H1 (cell line): ENCODE measurements at regions not wholly inside any gene's neighbourhood (a gene's known extent, or its start where the extent isn't known, plus 50 kb on each side); places are given as distances from the start of the nearest gene placed in this dataset.
A peak's percentile ranks its signal among the peaks of the same experiment; 100 is the strongest.

ENCODE experiments used
- CTCF ChIA-PET: fragments of 300-600 bp; sonication (Branson Sonifier 250); formaldehyde crosslinking; loops from one replicate; lab custom pipeline; 2021; ENCODE audit not compliant: partially characterized antibody; lab: Charles Lee
- POLR2A ChIA-PET: fragments of 300-600 bp; sonication (Branson Sonifier 250); formaldehyde crosslinking; loops from one replicate; lab custom pipeline; 2021; ENCODE audit warnings: inconsistent platforms; ENCODE audit not compliant: partially characterized antibody; lab: Charles Lee
- DNase-seq, 2 experiments: peaks; one replicate each; pipeline versions ENCODE4 v3.0.0 to v3.0.0-alpha.2; 2010 to 2022; ENCODE audit warnings: low spot score in 2 of 2, low read depth in 1 of 2, mixed read lengths in 1 of 2
- FAIRE-seq: peaks from 2 replicates; lab custom pipeline; 2011; peaks lifted over from hg19 to GRCh38; lab: Jason Lieb, UNC
- H2AFZ ChIP-seq: 2 replicates; pipeline ENCODE4 v1.8.1; 2012; ENCODE audit warnings: low read length, inconsistent platforms
- H2AK5ac ChIP-seq: 2 replicates; pipeline ENCODE4 v1.6.1; 2013; ENCODE audit warnings: low read depth, low read length
- H2BK120ac ChIP-seq: replicated peaks from 2 replicates; pipeline ENCODE3; 2013; ENCODE audit warnings: low read depth, low read length, inconsistent platforms
- H2BK12ac ChIP-seq: 2 replicates; pipeline ENCODE4 v1.6.1; 2013; ENCODE audit warnings: low read depth, low read length
- H2BK15ac ChIP-seq: 2 replicates; pipeline ENCODE4 v1.6.1; 2013; ENCODE audit warnings: low read length
- H2BK20ac ChIP-seq: 2 replicates; pipeline ENCODE4 v1.6.1; 2013; ENCODE audit warnings: low read length
- H2BK5ac ChIP-seq: 2 replicates; pipeline ENCODE4 v1.6.1; 2013; ENCODE audit warnings: low read depth, low read length
- H3K14ac ChIP-seq: 2 replicates; pipeline ENCODE4 v1.6.1; 2013; ENCODE audit warnings: inconsistent platforms; ENCODE audit not compliant: insufficient read length
- H3K18ac ChIP-seq: 2 replicates; pipeline ENCODE4 v1.6.1; 2013; ENCODE audit warnings: low read length; ENCODE audit errors: extremely low read depth
- H3K23ac ChIP-seq: 2 replicates; pipeline ENCODE4 v1.6.1; 2013; ENCODE audit warnings: inconsistent platforms; ENCODE audit not compliant: insufficient read length
- H3K23me2 ChIP-seq: 2 replicates; pipeline ENCODE4 v1.6.1; 2013; ENCODE audit warnings: low read depth, low read length
- H3K27ac ChIP-seq: 2 replicates; pipeline ENCODE4 v1.6.1; 2011; ENCODE audit warnings: low read depth, low read length, inconsistent platforms
- H3K27me3 ChIP-seq, 4 experiments: replicated peaks in 1 of 4; 1 replicate in 1 of 4; 2 replicates in 3 of 4; pipeline versions ENCODE4 v1.6.1 to v1.8.1; 2011 to 2013; ENCODE audit warnings: low read length in 3 of 4, mild to moderate bottlenecking in 3 of 4, inconsistent platforms in 2 of 4, mixed read lengths in 2 of 4, moderate library complexity in 1 of 4; ENCODE audit not compliant: control insufficient read depth in 3 of 4, insufficient read depth in 3 of 4; ENCODE audit errors: extremely low read depth in 1 of 4
- H3K36me3 ChIP-seq, 4 experiments: 2 replicates each; pipeline versions ENCODE4 v1.6.1 to v1.8.1; 2011 to 2013; ENCODE audit warnings: mild to moderate bottlenecking in 4 of 4, low read length in 3 of 4, moderate library complexity in 2 of 4, control low read depth in 1 of 4, inconsistent platforms in 1 of 4; ENCODE audit not compliant: insufficient read depth in 4 of 4, control insufficient read depth in 2 of 4
- H3K4ac ChIP-seq: replicated peaks from 2 replicates; pipeline ENCODE3; 2013; ENCODE audit warnings: low read length, low read depth, mixed read lengths, inconsistent platforms; ENCODE audit not compliant: insufficient read length
- H3K4me1 ChIP-seq, 4 experiments: replicated peaks in 1 of 4; 1 replicate in 1 of 4; 2 replicates in 3 of 4; pipeline versions ENCODE4 v1.6.1 to v1.8.1; 2011 to 2013; ENCODE audit warnings: low read length in 3 of 4, inconsistent platforms in 2 of 4, mixed read lengths in 1 of 4; ENCODE audit not compliant: insufficient read depth in 4 of 4, control insufficient read depth in 3 of 4
- H3K4me2 ChIP-seq, 2 experiments: 2 replicates each; pipeline versions ENCODE4 v1.6.1 to v1.8.1; 2011 to 2013; ENCODE audit warnings: low read depth in 2 of 2, low read length in 2 of 2, control low read depth in 1 of 2, inconsistent platforms in 1 of 2, mild to moderate bottlenecking in 1 of 2; ENCODE audit not compliant: insufficient read depth in 1 of 2
- H3K4me3 ChIP-seq, 4 experiments: fragments of 200-600, 300-600 bp in 1 of 4; sonication (generic), shearing (Covaris generic), sonication (Bioruptor Twin) in 1 of 4; 2 replicates each; pipeline versions ENCODE4 v1.5.1 to v1.8.1; 2011 to 2016; ENCODE audit warnings: low read length in 4 of 4, low read depth in 3 of 4, control low read depth in 2 of 4, inconsistent platforms in 2 of 4, mild to moderate bottlenecking in 2 of 4, mixed read lengths in 1 of 4, moderate library complexity in 1 of 4; ENCODE audit not compliant: insufficient read depth in 2 of 4; ENCODE audit errors: extremely low read depth in 1 of 4
- H3K56ac ChIP-seq: replicated peaks from 2 replicates; pipeline ENCODE3; 2013; ENCODE audit warnings: low read depth, mild to moderate bottlenecking, mixed read lengths, low read length, inconsistent platforms; ENCODE audit not compliant: insufficient read length
- H3K79me1 ChIP-seq: 2 replicates; pipeline ENCODE4 v1.6.1; 2013; ENCODE audit warnings: low read depth, low read length, control low read depth
- H3K79me2 ChIP-seq, 2 experiments: 2 replicates each; pipeline versions ENCODE4 v1.6.1 to v1.8.1; 2012 to 2013; ENCODE audit warnings: low read length in 2 of 2, mild to moderate bottlenecking in 2 of 2, inconsistent platforms in 1 of 2; ENCODE audit not compliant: insufficient read depth in 2 of 2, control insufficient read depth in 1 of 2
- H3K9ac ChIP-seq, 4 experiments: replicated peaks in 1 of 4; 1 replicate in 1 of 4; 2 replicates in 3 of 4; pipeline versions ENCODE4 v1.6.1 to v1.8.1; 2011 to 2013; ENCODE audit warnings: low read depth in 3 of 4, low read length in 3 of 4, control low read depth in 2 of 4, mild to moderate bottlenecking in 2 of 4, moderate library complexity in 2 of 4, inconsistent platforms in 1 of 4; ENCODE audit errors: extremely low read depth in 1 of 4
- H3K9me3 ChIP-seq, 2 experiments: 2 replicates each; pipeline versions ENCODE4 v1.6.1 to v1.8.1; 2012 to 2013; ENCODE audit warnings: mild to moderate bottlenecking in 2 of 2, moderate library complexity in 2 of 2, control low read depth in 1 of 2, inconsistent platforms in 1 of 2, low read depth in 1 of 2, low read length in 1 of 2, mixed read lengths in 1 of 2; ENCODE audit not compliant: insufficient read depth in 2 of 2
- H4K20me1 ChIP-seq, 2 experiments: replicated peaks in 1 of 2; 2 replicates each; pipeline versions ENCODE3 to v1.8.1; 2011 to 2013; ENCODE audit warnings: inconsistent platforms in 2 of 2, low read length in 2 of 2, mild to moderate bottlenecking in 1 of 2; ENCODE audit not compliant: insufficient read depth in 2 of 2, control insufficient read depth in 1 of 2
- H4K5ac ChIP-seq: 2 replicates; pipeline ENCODE4 v1.6.1; 2013; ENCODE audit warnings: low read length, low read depth, mixed read lengths, inconsistent platforms; ENCODE audit not compliant: insufficient read length
- H4K8ac ChIP-seq: 2 replicates; pipeline ENCODE4 v1.8.0; 2013; ENCODE audit warnings: mild to moderate bottlenecking, moderate library complexity, low read length, inconsistent platforms; ENCODE audit not compliant: insufficient read depth; ENCODE audit errors: extremely low read depth
- H4K91ac ChIP-seq: replicated peaks from 2 replicates; pipeline ENCODE3; 2013; ENCODE audit warnings: low read length, mixed read lengths, inconsistent platforms; ENCODE audit not compliant: insufficient read length
- BCL11A ChIP-seq, 2 experiments: IDR thresholded peaks; one replicate each; pipeline ENCODE4 v1.6.1; 2011; ENCODE audit warnings: low read depth in 2 of 2, low read length in 2 of 2, mild to moderate bottlenecking in 2 of 2
- EP300 ChIP-seq, 2 experiments: IDR thresholded peaks; 1 replicate in 1 of 2; 2 replicates in 1 of 2; pipeline ENCODE4 v1.6.1; 2011 to 2012; ENCODE audit warnings: low read depth in 2 of 2, low read length in 2 of 2, mild to moderate bottlenecking in 2 of 2, borderline replicate concordance in 1 of 2, inconsistent platforms in 1 of 2, moderate library complexity in 1 of 2
- WGBS, 2 experiments: shearing (Covaris generic) in 1 of 2; methylation state at CpG; one replicate each; pipeline versions ENCODE4 v1.1.6 to v1.1.7; 2013 to 2015; ENCODE audit warnings: low lambda C conversion rate in 2 of 2, mixed read lengths in 2 of 2, inconsistent platforms in 1 of 2, low coverage in 1 of 2, missing lambda C conversion rate in 1 of 2; ENCODE audit not compliant: insufficient replicate concordance in 2 of 2, insufficient coverage in 1 of 2, insufficient read length in 1 of 2; ENCODE audit errors: extremely low coverage in 1 of 2, missing lambda C conversion rate in 1 of 2; 5-methylcytosine and 5-hydroxymethylcytosine counted together

DNA sequence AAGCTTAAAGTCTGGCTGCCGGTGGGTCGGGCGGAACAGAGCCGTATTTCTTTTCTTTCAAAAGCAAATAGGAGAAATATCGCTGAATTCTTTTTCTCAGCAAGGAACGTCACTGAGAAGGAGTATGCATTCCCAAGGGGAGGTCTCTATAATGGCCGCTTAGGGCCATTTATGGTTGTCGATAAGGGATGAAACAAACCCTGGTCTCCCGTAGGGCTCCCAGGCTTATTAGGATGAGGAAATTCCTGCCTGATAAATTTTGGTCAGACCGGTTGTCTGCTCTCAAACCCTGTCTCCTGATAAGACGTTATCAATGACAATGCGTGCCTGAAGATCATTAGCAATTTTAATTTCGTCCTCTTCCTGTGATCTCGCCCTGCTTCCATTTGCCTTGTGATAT is 227.7 kb upstream of the ZEB2 start:
- Histone ChIP-seq H3K18ac (no peak overlapping the region), H2BK20ac (no peak overlapping the region), H2BK12ac (no peak overlapping the region), H3K9me3 (peaks cover 20 to 35% of the 10 kb centered on the region in 2 experiments), H3K23me2 (no peaks in the 10 kb centered on the region), H3K27me3 (no peaks in the 10 kb centered on the region), H2AFZ (no peak overlapping the region), H3K4me1 (no peaks in the 10 kb centered on the region), H3K27ac (no peak overlapping the region), H3K4me2 (no peak overlapping the region), H3K56ac (no peak overlapping the region), H3K14ac (no peak overlapping the region), H4K8ac (no peak overlapping the region), H3K4me3 (no peak overlapping the region), H4K5ac (no peak overlapping the region), H2BK5ac (no peak overlapping the region), H3K79me1 (no peaks in the 10 kb centered on the region), H2BK120ac (no peak overlapping the region), H4K20me1 (no peaks in the 10 kb centered on the region), H2BK15ac (no peak overlapping the region), H3K79me2 (no peaks in the 10 kb centered on the region), H3K36me3 (peaks cover 0 to 6% (median 1%) of the 10 kb centered on the region in 4 experiments; a peak in 1 of 8 replicates), H3K9ac (no peak overlapping the region), H2AK5ac (no peak overlapping the region), H3K23ac (no peak overlapping the region), H4K91ac (no peak overlapping the region), H3K4ac (no peak overlapping the region)
- no peak for FAIRE-seq
- TF ChIP-seq BCL11A (IDR thresholded peaks at IDR 0.05; ENCODE audit: low read depth in 2 of 2, low read length in 2 of 2) (no peak), EP300 (IDR thresholded peaks at IDR 0.05; ENCODE audit: borderline replicate concordance in 1 of 2, low read depth in 2 of 2, low read length in 2 of 2) (peak in 1 of 2 experiments; percentile 96; a peak in 1 of 3 replicates)
- POLR2A ChIA-PET, result no interaction called here
- peak in 1 of 2 experiments; percentile 50 for DNase-seq
- CTCF ChIA-PET, result no interaction called here
- WGBS, 2 experiments, result 89% methylated on average over 14 of the region's 14 CpGs; no CpG with 5 or more reads in 1 of the 2 experiments
